ENCODE measurements at regions not wholly inside any gene's neighbourhood (a gene's known extent, or its start where the extent isn't known, plus 50 kb on each side); places are given as distances from the start of the nearest gene placed in this dataset.

GRCh38 chr11:111183706-111184105 is 61.8 kb upstream of the POU2AF2 start:
- TF ChIP-seq CTCF (conservative IDR thresholded peaks at IDR 0.05): no peak
- H3K27ac Mint-ChIP-seq: peak overlapping the region; percentile 29
- DNase-seq (ENCODE audit: extremely low spot score, unreplicated experiment): no peak
- H3K36me3 Mint-ChIP-seq: no peaks in the 10 kb centered on the region
- no peak overlapping the region for H3K4me3 Mint-ChIP-seq
- H3K4me1 Mint-ChIP-seq (ENCODE audit: unreplicated experiment): peaks cover 8% of the 10 kb centered on the region
- peaks cover 11% of the 10 kb centered on the region for H3K9me3 Mint-ChIP-seq
- H3K27me3 Mint-ChIP-seq: no peaks in the 10 kb centered on the region

- no peak for TF ChIP-seq CTCF (conservative IDR thresholded peaks at IDR 0.05)
- DNase-seq (ENCODE audit: extremely low spot score, unreplicated experiment): no peak
- Mint-ChIP-seq H3K27ac (no peak overlapping the region), H3K27me3 (no peaks in the 10 kb centered on the region), H3K4me1 (ENCODE audit: unreplicated experiment) (no peaks in the 10 kb centered on the region), H3K36me3 (no peaks in the 10 kb centered on the region), H3K9me3 (peaks cover 7% of the 10 kb centered on the region), H3K4me3 (no peak overlapping the region)
Observed at GRCh38 chr11:111179184-111179910, 66.2 kb upstream of the POU2AF2 start.

- Mint-ChIP-seq H3K4me1 (ENCODE audit: unreplicated experiment) (no peaks in the 10 kb centered on the region), H3K27me3 (no peaks in the 10 kb centered on the region), H3K4me3 (no peak overlapping the region), H3K27ac (no peak overlapping the region), H3K9me3 (no peaks in the 10 kb centered on the region), H3K36me3 (no peaks in the 10 kb centered on the region)
- no peak for DNase-seq (ENCODE audit: extremely low spot score, unreplicated experiment)
- TF ChIP-seq CTCF (conservative IDR thresholded peaks at IDR 0.05): no peak
Observed at GRCh38 chr11:111177037-111177871, 68.3 kb upstream of the POU2AF2 start.

GRCh38 chr11:111176603-111177002 is 68.9 kb upstream of the POU2AF2 start:
- Mint-ChIP-seq H3K4me1 (ENCODE audit: unreplicated experiment) (no peaks in the 10 kb centered on the region), H3K27me3 (no peaks in the 10 kb centered on the region), H3K9me3 (no peaks in the 10 kb centered on the region), H3K4me3 (no peak overlapping the region), H3K27ac (no peak overlapping the region), H3K36me3 (no peaks in the 10 kb centered on the region)
- DNase-seq (ENCODE audit: extremely low spot score, unreplicated experiment): no peak
- TF ChIP-seq CTCF (conservative IDR thresholded peaks at IDR 0.05): no peak

GRCh38 chr11:111173221-111173620 is 72.3 kb upstream of the POU2AF2 start:
- Mint-ChIP-seq H3K4me1 (ENCODE audit: unreplicated experiment) (no peaks in the 10 kb centered on the region), H3K27ac (peak overlapping the region; percentile 1), H3K27me3 (no peaks in the 10 kb centered on the region), H3K9me3 (no peaks in the 10 kb centered on the region), H3K36me3 (no peaks in the 10 kb centered on the region), H3K4me3 (no peak overlapping the region)
- no peak for TF ChIP-seq CTCF (conservative IDR thresholded peaks at IDR 0.05)
- DNase-seq (ENCODE audit: extremely low spot score, unreplicated experiment): no peak

Data from type B pancreatic cell (in vitro differentiated cells).